HG03520 (cell line): ENCODE measurements at regions not wholly inside any gene's neighbourhood (a gene's known extent, or its start where the extent isn't known, plus 50 kb on each side); places are given as distances from the start of the nearest gene placed in this dataset.

ENCODE experiments used
- ATAC-seq: cut with Tn5 transposase; IDR thresholded peaks from one replicate; pipeline ENCODE4 v1.9.1; 2021; ENCODE audit warnings: mild to moderate bottlenecking, moderate library complexity; ENCODE audit not compliant: unreplicated experiment

DNA sequence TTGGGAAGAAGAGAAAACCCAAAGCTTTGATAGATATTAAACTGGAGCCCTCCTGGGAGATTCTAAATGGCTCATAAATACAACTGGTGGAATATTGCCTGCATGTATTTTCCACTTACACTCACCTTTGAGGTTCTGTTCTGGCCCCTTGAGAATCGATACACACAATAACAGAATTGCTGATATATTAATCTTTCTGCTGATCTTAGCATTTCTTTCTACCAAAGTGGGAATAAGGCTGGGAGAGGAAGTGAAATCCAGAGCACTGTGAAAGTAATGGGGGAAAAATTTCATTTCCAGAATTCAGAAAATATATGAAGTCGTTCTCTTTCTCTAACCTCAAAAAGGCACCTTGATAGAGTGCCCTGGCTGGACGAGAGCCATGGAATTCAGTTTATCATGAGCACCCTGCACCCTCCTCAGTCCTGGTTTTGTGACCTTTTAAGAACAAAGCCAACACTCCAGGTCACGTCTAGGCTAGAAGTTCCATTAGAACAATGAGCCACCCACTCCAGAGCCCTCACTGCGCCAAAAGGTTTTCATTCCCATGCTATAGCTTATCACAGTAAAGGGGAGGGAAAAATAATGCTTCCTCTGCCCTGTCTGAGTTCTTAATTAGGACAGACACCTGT is 244.5 kb downstream of the CD83 start:
- ATAC-seq = no peak

DNA sequence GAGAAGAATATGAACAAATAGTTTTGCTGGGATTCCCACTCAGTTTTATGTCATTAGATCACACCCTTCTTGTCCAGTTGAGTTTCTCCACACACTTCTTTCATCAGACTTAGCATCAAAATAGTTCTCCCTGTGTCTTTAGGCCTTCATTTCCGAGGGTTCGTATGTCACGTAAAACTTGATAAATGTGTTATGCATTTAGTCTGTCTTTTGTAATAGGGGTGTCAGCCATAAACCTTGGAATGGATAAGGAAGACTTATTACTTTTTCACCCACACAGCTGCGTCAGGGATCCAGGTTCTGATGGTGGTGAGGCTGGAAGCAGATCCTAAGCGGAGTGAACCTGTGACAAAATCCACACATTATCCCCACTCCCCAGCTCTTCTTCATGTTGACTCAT is 246.8 kb downstream of the CD83 start:
- ATAC-seq = no peak

DNA sequence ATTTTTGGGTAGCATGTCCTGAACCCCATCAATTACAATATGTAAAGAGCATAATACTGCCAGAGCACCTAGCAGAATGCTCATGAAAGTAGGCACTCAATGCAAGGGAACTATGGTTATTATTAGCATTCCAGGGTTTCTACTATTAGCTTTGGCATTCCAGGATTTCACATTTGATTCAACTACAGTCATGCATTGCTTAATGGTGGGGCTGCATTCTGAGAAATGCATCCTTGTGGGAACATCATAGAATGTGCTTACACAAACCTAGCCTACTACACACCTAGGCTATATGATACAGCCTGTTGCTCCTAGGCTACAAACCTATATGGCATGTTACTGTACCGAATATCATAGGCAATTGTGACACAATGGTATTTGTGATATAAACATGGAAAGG is 247.8 kb downstream of the CD83 start:
- ATAC-seq = no peak

DNA sequence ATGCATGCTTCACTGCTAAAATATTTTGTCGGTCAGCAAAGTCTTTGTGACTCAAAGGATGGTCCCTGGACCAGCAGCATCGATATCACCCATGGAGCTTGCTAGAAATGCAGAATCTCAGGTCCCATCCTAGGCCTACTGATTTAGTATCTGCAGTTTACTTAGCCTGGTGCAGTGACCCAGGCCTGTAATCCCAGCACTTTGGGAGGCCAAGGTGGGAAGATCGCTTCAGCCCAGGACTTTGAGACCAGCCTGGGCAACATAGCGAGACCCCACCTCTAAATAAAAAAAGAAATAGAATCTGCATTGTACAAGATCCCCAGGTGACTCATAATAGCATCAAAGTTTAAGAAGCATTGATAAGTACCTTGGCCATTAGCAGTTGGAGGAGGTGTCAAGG is 248.7 kb downstream of the CD83 start:
- ATAC-seq = no peak

DNA sequence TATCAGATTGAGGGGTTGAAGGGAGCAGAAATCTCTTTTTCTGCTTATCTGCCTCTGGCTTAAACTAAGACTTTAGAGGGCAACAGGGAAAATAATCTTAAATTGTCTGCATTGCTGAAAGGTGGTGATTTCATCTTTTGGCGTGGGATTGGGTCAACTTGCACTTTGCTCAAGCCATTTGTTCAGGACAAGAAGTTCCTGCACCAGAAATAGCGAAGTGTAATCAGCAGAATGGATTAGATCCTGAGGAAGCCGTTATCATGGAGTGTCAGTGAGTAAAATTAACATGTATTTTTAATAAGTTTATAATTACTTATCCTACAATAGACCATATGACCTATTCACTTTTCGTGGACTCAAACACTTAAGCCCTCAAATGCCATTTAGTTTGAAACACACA is 249.3 kb downstream of the CD83 start:
- no peak for ATAC-seq

DNA sequence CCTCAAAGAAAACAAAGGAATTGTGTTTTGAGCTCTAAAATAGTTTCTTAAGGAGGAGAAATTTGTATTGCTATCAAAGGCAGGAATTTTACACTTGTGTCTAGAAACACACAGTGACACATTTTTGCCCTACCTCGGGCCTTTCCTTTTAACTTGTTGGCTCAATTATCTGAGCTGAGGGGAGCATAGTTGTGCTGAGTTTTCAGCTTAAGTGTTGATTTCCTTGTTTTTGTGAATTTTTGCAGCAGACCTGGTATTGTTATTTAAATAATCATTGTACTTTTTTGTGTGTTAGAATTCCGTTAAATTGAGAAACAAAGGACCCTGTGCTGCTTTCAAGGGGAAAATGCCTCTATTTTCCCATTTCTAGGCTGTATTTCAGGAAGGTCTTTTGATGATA is 249.7 kb downstream of the CD83 start:
- ATAC-seq = no peak

DNA sequence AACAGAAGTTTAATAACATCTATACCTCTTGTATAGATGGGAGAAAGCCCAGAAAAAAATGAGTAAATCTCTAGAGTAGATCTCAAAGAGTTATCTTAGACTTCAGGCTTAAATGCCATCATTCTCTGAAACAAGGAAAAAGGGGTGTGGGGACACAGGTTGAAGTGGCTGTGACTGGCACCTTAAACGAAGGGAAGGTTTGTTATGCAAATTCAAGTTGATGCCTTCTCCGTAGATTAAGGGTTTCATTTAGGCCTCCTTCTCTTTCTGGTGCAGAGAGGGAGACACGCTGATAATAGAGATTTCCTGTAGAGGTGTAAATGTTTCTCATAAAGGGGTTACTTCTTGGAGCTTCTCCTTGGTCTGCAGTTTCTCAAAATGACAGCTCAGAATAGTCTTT is 252.1 kb downstream of the CD83 start:
- ATAC-seq = no peak

DNA sequence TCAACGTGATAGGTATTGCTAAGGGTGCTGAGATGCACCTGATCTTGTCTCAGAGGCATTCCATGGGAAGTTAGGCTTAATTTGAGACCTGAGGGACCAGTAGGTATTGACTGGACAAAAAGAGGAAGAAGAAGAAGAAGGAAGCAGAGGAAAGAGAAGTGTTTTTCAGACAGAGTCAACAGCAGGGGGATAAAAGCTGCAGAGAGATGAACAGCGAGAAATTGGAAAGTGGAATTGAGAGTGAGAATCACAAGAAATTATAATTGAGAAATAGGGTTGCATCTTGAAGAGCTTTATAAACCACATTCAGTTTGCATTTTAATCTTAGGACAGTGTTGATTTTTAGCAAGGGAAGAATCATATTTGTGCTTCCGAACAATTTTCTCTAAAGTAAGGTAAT is 254.0 kb downstream of the CD83 start:
- ATAC-seq = no peak

DNA sequence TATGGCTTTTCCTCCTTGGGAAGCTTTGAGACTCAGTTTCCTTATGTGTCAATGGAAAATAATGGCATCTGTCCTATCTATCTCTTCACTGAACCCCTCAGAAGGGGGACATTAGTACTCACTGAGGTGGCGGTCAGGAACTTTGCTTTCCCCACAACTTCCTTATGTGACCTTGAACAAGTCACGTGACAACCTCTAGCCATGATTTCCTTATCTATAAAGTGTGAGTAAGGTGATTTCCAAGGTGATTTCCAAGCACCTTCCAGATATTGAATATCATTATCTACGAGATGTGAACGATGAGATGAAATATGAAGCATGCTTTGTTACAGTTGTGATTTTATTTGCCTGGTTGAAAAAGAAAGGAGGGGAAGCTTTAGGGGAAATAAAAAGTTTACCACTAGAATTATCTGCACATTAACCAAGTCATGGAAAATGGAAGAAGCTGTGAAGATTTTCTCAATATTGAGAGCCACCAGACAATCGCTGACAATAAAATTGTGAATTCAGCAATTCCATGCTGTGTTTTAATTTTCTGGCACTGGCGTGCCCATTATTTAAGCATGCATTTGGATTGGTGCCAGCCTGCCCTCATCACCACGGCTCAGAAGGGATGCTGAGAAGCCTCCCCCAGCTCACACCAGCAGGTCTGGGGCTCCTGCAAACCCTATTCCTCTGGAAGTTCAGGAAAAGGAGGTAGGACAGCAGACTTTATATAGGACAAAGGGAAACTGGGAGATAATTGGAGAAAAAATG is 255.3 kb downstream of the CD83 start:
- no peak for ATAC-seq

DNA sequence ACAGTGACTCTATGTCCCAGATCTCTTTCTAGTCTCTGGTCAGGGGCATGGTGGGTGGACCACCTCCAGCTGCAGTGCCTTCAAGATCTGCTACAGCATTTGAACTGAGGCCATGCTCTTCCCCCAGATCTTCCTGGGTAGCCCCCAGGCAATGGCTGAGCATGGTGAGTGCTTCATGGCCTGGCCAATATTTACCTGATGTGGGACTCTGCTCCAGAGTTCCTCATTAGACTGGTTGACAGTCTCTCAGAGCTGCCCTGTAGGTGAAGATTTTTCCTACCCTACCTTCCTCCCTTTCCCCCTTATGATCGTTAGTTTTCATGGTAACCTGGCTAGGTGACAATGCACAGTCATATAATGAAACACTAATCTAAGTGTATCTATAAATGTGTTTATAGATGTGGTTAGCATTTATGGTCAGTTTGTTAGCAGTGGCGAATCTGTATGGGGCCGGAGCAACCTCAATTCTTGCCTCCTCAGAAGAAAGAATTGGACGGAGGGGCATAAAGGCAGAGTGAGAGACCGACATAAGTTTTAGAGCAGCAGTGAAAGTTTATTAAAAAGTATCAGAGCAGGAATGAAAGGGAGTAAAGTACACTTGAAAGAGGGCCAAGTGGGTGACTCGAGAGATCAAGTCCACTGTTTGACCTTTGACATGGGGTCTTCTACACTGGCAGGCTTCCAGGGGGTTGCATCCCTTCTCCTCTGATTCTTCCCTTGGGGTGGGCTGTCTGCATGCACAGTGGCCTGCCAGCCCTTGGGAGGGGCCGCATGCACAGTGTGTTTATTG is 256.3 kb downstream of the CD83 start:
- ATAC-seq = no peak

DNA sequence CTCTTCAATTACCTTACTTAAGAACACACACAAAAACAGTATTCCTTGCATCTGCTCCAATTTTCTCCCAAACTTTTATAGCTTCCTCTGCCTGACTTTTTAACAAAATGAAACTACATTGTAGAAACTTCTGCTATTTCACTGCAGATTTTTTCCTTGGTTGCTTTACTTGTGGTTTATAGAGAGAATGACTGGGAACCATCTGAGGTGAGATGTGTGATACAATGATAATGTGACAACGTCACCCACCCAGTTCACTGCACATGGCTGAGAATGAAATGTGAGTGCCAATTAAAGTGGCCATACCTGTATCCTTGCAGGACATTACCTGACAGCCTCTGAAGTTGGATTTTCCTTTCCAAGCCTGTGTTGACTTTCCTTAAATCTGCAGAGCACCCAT is 258.4 kb downstream of the CD83 start:
- no peak for ATAC-seq

DNA sequence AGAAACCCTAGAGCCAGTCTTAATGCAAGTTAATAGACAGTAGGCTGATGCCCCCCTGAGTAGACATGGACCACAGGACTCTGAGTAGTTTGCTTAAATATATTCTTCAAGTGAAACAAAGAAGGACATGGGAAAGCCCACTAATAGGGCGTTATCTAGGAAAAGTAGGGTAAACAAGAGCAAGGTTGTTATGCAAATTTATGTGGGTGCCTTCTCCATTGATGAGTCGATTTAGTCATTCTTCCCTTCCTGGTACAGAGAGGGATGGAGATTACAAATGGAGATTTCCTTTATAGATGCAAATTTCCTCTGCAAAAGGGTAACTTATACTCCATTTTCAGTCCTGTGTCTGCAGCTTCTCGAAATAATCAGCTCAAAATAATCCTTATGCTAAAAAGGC is 262.0 kb downstream of the CD83 start:
- ATAC-seq = no peak

DNA sequence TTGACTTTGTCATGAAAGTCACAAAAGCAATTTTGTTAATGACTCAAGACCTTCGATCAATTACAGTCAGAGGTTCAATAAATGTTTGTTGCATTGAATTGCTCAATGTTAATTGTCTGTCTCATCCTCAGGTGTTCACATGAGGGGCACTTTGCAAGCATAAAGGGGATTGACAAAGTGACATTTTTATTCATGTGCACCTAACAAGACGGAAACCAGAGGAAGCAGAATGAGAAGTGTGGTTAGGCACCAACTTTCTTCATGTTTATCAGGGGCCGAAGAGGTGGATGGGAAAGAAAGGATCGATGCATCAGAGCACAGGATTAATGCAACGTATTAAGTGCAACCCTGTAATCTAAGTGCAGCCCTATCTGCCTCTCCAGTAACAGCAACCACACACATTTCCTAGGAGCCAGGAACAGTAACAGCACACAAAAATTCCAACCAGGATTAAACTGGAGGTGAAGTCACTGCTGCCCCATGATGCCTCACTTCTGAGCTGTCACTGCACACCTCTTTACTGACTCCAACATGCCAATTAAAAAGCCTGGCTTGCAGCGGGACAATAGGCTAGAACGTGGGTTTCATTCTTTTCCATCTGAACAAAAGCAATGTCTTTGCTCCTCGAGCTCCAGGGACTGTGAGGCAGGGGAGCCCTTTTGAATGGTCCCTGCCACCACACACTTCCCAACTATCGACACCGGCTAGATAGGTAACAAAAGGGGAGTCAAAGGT is 262.7 kb downstream of the CD83 start:
- no peak for ATAC-seq

DNA sequence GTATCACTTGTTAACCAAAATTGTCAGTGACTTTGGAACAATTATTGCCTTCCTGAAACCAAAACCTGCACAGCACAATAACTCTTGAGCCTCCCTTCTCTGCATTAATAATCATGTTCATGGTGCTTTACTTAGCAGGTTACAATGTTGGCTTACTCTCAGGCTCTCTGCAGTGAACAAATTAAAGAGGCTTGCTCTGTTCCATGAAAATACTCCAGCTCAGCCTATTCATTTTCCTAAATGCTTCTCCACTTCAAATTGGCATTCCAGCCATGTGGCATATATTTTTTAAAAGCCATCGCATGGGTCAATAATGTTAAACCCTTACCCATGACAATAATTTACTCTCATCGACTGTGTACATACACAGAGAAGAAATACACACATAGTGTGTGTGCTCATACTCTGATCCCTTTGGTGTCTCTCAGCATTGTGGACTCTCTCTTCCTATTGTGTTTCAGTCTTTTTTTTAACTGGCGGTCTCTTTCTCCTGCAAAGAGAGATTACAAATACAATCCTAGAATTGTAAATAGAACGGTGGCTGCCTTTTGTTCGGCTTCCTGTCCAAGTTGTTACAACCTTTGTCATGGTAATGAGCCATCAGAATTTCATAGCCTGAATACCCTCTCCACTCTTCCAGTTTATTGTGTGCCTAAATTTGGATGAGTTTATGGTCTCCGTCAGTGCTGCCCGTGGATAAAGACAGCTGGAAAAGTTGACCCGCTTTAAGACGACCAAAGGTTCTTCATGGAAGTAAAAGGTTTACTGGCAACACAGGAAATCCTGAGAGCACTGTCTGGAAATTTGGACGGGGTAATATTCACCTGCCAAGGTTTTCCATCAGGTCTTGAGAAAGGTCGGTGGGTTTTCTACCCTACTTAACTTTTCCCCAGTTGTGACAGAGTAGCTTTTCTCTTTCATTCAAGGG is 263.6 kb downstream of the CD83 start:
- ATAC-seq = no peak

DNA sequence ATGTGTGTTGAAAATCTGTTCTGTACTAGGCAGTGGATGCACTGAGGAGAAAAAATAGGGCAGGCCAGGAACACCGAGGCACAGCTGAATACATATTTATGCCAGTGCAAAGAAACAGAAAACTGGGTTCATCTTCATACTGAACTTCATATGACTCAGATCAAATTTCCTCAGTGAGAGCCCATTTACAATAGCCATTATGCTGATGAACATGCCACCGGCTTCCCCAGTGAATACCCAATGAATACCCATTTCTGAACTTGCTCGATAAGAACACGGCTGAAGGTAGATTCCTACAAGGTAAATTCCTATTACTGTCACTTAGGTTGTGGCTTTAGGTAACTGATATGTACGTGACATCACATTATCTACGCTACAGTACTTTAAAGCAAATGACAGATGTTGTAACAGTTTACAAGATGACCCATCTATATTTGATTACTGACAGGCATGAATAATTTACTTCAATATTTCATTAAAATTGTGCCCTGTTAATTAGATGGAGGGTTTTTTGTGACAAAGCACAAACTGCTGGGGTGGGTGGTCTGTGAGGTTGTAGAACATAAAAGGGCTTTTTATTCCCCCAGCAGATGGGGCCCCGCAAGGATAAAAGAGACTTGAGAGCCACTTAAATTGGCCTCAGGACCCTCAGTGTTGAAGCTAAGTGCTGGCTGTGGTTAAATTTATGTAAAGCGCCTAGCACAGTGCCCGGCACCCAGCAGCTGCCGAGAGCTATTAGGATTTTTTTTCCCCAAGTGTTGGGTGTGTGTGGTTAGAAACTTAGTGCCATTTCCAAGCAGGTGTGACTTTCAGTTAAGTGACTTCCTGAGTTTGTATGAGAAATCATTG is 264.5 kb downstream of the CD83 start:
- no peak for ATAC-seq

DNA sequence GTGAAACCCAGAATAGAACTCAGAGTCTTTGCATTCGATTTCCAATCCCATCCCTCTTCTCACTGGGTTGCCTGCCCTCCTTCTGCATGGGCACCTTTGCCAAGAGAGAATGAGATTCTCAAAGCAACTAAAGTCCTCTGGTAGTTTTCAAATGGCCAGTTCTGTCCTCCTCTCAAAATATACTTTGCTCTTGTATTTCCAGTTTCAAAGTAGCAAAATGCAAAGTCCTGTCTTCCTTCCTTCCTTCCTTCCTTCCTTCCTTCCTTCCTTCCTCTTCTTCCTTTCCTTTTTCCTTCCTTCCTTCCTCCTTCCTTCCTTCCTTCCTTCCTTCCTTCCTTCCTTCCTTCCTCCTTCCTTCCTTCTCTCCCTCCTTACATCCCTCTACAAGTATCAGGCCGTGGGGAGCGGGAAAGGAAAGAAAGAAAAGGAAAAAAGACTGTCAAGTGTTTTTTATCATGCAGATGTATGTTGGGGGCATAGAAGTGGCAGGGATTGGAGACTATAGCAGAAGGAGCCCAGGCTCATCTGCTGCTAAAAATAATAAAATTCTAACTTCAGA is 265.2 kb downstream of the CD83 start:
- ATAC-seq = no peak

DNA sequence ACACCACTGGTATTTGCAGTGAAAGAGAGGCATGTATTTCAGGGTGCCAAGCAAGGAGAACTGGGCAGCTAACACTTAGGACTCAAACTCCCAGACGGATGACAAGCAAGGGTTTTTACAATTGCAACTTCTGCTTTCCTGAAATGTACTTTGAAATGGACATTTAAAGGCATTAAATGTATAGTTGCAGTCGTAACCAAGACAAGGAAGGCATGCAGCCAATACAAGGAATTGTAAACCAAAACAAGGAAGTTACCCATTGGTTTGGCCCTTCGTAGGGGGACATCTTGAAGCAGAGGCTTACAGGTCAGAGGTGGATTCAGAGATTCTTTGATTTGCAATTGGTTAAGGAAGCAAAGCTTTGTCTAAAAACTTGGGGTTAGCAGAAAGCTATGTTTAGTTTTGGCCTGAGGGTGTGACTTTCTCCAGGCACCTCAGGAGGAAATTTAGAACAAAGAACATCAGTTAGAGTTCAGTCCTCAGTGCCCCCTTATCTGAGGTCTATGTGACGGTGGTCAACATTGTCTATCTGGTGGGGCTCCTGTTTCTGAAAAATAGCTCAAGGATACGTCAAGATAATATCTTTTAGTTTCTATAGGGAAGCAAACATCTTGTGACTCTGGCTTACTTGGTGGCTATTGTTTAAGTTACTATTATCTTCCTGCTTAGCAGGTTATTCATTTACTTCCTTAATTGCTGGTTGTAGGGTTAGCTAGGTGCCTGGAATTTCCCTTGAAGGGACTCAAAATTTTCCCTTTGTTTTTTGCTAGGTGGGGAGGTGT is 266.0 kb downstream of the CD83 start:
- no peak for ATAC-seq

DNA sequence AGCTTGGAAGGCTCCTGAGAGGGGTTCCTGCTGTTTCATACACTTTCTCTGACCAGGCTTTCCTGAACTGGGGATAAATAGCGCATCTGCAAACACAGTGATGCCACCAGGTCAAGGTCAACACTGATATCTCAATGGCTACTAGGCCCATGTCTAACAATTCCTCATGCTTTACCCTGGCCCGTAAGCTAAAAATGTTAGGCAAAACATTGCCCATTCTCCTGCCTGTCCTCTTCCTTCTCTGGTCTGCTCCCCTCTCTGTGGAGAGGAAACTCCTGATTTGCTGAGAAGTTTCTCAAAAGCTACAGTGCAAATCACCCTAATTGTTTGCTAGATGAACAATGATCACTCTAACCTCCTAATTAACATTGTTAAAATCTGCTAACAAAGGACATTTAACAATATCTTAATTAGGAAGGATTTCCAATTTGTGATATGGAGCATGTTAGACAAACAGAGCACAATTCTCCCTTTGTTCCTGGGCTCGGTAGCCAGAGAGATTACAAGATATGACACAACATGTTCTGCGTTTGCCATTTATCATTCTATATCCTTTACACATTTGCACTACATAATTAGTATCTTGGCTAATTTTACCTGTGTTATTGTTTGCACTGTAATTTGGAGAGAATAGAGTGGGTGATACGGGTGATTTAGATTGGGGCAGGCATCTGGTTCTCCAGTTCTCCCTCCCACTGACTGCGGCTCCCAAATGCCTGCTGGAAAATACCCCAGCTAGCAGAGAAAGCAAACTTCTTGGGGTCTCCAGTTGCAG is 266.8 kb downstream of the CD83 start:
- ATAC-seq = no peak
